GM23248 (cell line): ENCODE measurements at regions not wholly inside any gene's neighbourhood (a gene's known extent, or its start where the extent isn't known, plus 50 kb on each side); places are given as distances from the start of the nearest gene placed in this dataset.
A peak's percentile ranks its signal among the peaks of the same experiment; 100 is the strongest.
"Not testable (repeated sequence)": the region's sequence is repeated elsewhere in the genome, so short reads cannot be mapped to it uniquely, and the experiment has no call there.

Experiments
- DNase-seq: peaks from one replicate; pipeline ENCODE4 v3.0.0-alpha.2; 2015
- H2AFZ ChIP-seq: fragments of 200-600 bp; sonication (generic); 2 replicates; pipeline ENCODE4 v1.6.1; 2016; ENCODE audit warnings: antibody characterized with exemption
- H3F3A ChIP-seq: fragments of 200-600 bp; sonication (generic); 2 replicates; pipeline ENCODE4 v1.6.1; 2016; ENCODE audit warnings: mild to moderate bottlenecking, antibody characterized with exemption, mixed run types; ENCODE audit not compliant: insufficient read depth
- H3K27ac ChIP-seq: fragments of 200-600 bp; sonication (generic); 2 replicates; pipeline ENCODE4 v1.5.1; 2016; ENCODE audit warnings: mild to moderate bottlenecking
- H3K27me3 ChIP-seq: fragments of 200-600 bp; sonication (generic); replicated peaks from 2 replicates; pipeline ENCODE4 v1.6.1; 2016; ENCODE audit warnings: mild to moderate bottlenecking; ENCODE audit not compliant: insufficient read depth
- H3K36me3 ChIP-seq: fragments of 200-600 bp; sonication (generic); 2 replicates; pipeline ENCODE4 v1.6.1; 2016; ENCODE audit warnings: low read depth, mild to moderate bottlenecking
- H3K4me1 ChIP-seq: fragments of 200-600 bp; sonication (generic); 2 replicates; pipeline ENCODE4 v1.6.1; 2016; ENCODE audit warnings: mild to moderate bottlenecking; ENCODE audit not compliant: insufficient read depth
- H3K4me2 ChIP-seq: fragments of 200-600 bp; sonication (generic); one replicate; pipeline ENCODE4 v1.6.1; 2016; ENCODE audit warnings: mild to moderate bottlenecking; ENCODE audit not compliant: unreplicated experiment
- H3K4me3 ChIP-seq: fragments of 200-600 bp; sonication (generic); 2 replicates; pipeline ENCODE4 v1.5.1; 2016; ENCODE audit warnings: mild to moderate bottlenecking
- H3K79me2 ChIP-seq: fragments of 200-600 bp; sonication (generic); 2 replicates; pipeline ENCODE4 v1.6.1; 2016; ENCODE audit warnings: mild to moderate bottlenecking; ENCODE audit not compliant: insufficient read depth
- H3K9ac ChIP-seq: fragments of 200-600 bp; sonication (generic); 2 replicates; pipeline ENCODE4 v1.6.1; 2016; ENCODE audit warnings: mild to moderate bottlenecking
- H3K9me2 ChIP-seq: fragments of 200-600 bp; sonication (generic); 2 replicates; pipeline ENCODE4 v1.6.1; 2016; ENCODE audit warnings: mixed run types, mild to moderate bottlenecking, moderate library complexity; ENCODE audit not compliant: insufficient read depth
- H3K9me3 ChIP-seq: fragments of 200-600 bp; sonication (generic); one replicate; pipeline ENCODE4 v1.6.1; 2017; ENCODE audit warnings: low read depth
- H4K20me1 ChIP-seq: fragments of 200-600 bp; sonication (generic); 2 replicates; pipeline ENCODE4 v1.6.0; 2016; ENCODE audit not compliant: insufficient read depth
- EZH2 ChIP-seq: fragments of 200-600 bp; sonication (generic); IDR thresholded peaks from 2 replicates; pipeline ENCODE4 v1.6.1; 2018; ENCODE audit warnings: antibody characterized with exemption, mild to moderate bottlenecking; ENCODE audit not compliant: insufficient read depth, poor library complexity, severe bottlenecking
- EZH2phosphoT487 ChIP-seq: fragments of 200-600 bp; sonication (generic); IDR thresholded peaks from 2 replicates; pipeline ENCODE4 v1.6.1; 2018; ENCODE audit warnings: antibody characterized with exemption, moderate library complexity, mild to moderate bottlenecking, low read depth; ENCODE audit not compliant: insufficient read depth
- WGBS, 2 experiments: methylation state at CpG; one replicate each; pipeline ENCODE4 v1.1.6; 2015 to 2017; ENCODE audit warnings: low lambda C conversion rate in 2 of 2, low coverage in 1 of 2; ENCODE audit errors: missing lambda C conversion rate in 2 of 2; 5-methylcytosine and 5-hydroxymethylcytosine counted together
- in situ Hi-C: fragments of 300-500 bp; cut with MboI; formaldehyde crosslinking; loops from 2 replicates; pipeline ENCODE4 v1.15.0; 2020

DNA sequence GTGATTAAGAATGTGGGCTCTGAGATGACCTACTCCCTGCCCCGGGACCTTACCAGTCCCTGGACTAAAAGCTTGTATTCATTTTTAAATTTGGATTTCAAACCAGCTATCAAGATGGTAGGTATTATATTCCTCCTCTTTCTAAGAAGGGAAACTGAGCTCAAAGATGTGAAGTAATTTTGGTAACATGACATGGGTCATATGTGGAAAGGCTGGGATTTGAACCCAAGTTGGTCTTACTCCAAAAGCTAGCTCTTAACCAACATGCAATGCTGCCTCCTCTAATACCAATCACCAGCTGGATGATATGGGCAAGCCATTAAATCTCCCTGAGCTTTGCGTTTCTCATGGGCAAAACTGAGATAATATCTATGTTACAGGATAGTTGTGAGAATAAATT lies 166.4 kb upstream of the SLC38A2 start:
- Histone ChIP-seq H3K4me3 (no peak overlapping the region), H3K4me2 (no peak overlapping the region), H3K79me2 (no peaks in the 10 kb centered on the region), H4K20me1 (no peaks in the 10 kb centered on the region), H2AFZ (no peak overlapping the region), H3K9ac (no peak overlapping the region), H3K27ac (no peak overlapping the region), H3K36me3 (no peaks in the 10 kb centered on the region), H3K9me3 (no peaks in the 10 kb centered on the region), H3K9me2 (no peaks in the 10 kb centered on the region), H3K4me1 (no peaks in the 10 kb centered on the region), H3F3A (no peaks in the 10 kb centered on the region), H3K27me3 (no peaks in the 10 kb centered on the region)
- 98 to 100% methylated on average over 2 of the region's 2 CpGs for WGBS, 2 experiments
- DNase-seq: no peak
- in situ Hi-C loops: no loop called here
- TF ChIP-seq EZH2 (no peak), EZH2phosphoT487 (no peak)

DNA sequence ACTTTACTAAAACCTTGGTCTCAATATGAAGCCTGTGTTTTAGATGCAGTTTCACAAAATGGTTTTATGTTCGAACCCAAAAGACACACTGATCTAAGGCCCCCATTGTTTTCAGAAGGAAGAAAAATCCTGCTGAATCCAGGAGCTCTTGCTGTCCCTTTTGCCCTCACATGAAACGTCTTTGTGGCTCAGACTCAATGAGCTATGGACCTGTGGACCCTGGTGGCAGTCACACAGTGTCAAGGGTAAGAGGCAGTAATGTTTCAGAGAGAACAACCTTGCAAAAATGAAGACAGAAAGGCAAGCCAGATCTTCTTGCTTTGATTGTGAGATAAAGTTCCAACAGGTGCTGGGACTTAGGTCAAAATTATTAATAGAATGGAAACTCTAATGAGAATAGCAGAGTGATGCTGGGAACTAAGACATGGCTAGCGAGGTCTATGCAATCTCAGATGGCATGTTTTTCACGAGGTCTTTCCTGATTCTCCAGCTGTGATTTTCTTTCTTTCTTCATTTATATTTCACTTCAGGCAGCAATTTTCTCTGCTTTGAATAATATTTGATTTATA lies 164.9 kb upstream of the SLC38A2 start:
- 92% methylated on average over 4 of the region's 4 CpGs for WGBS, 2 experiments

DNA sequence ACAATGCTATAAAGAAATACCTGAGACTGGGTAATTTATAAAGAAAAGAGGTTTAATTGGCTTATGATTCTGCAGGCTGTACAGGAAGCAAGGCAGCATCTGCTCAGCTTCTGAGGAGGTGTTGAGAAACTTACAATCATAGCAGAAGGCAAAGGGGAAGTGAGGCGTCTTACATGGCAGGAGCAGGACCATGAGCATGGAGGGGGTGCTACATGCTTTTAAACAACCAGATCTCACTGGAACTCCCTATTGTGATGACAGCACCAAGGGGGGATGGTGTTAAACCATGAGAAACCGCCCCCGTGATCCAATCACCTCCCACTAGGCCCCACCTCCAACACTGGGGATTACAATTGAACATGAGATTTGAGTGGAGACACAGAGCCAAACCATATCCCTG lies 163.7 kb upstream of the SLC38A2 start:
- not testable (repeated sequence) for H2AFZ ChIP-seq

More for the DNA sequence above, 164.9 kb upstream of the SLC38A2 start:
- no peak for DNase-seq
- Histone ChIP-seq H3K4me3 (no peak overlapping the region), H3F3A (no peaks in the 10 kb centered on the region), H3K79me2 (no peaks in the 10 kb centered on the region), H3K9me2 (no peaks in the 10 kb centered on the region), H3K9me3 (no peaks in the 10 kb centered on the region), H3K9ac (no peak overlapping the region), H3K36me3 (no peaks in the 10 kb centered on the region), H3K27ac (no peak overlapping the region), H2AFZ (no peak overlapping the region), H3K4me1 (no peaks in the 10 kb centered on the region), H3K4me2 (no peak overlapping the region), H4K20me1 (no peaks in the 10 kb centered on the region), H3K27me3 (no peaks in the 10 kb centered on the region)
- in situ Hi-C loops: no loop called here
- TF ChIP-seq EZH2phosphoT487 (no peak), EZH2 (no peak)

DNA sequence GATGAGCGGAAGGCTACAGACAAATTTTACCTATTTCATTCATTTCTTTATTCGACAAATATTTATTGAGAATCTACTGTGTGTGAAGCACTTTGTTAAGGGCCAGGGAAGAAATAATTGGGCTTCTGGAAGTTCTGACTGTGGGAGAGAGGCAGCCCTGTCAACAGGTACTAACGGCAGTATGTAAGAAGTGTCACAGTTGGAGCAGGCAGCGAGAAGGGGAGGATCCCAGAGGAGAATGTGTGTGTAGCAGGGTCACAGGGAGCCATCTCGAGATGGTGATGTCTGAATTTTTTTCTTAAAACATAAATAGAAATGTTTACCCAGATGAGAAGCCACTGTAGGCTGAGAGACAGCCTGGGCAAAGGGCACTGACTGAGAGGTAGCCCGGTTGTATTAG lies 163.3 kb upstream of the SLC38A2 start:
- Histone ChIP-seq H3K27ac (no peak overlapping the region), H3K4me3 (no peak overlapping the region), H3F3A (no peaks in the 10 kb centered on the region), H3K27me3 (no peaks in the 10 kb centered on the region), H3K4me2 (no peak overlapping the region), H4K20me1 (no peaks in the 10 kb centered on the region), H3K79me2 (no peaks in the 10 kb centered on the region), H3K36me3 (no peaks in the 10 kb centered on the region), H3K9ac (no peak overlapping the region), H3K9me3 (no peaks in the 10 kb centered on the region), H3K9me2 (no peaks in the 10 kb centered on the region), H2AFZ (0 out of 2 replicates have a peak overlapping the region, but pooled peaks have one; percentile 31), H3K4me1 (no peaks in the 10 kb centered on the region)
- in situ Hi-C loops: no loop called here
- DNase-seq: no peak
- WGBS, 2 experiments: 71 to 78% methylated on average over 6 of the region's 6 CpGs
- no peak for TF ChIP-seq EZH2phosphoT487
- no peak for TF ChIP-seq EZH2

More for the DNA sequence above, 163.7 kb upstream of the SLC38A2 start:
- H3K9ac ChIP-seq, H3K9me2 ChIP-seq, in situ Hi-C loops, H4K20me1 ChIP-seq, H3K4me2 ChIP-seq, H3F3A ChIP-seq, H3K36me3 ChIP-seq, H3K27ac ChIP-seq, H3K4me1 ChIP-seq, H3K27me3 ChIP-seq, DNase-seq, H3K79me2 ChIP-seq, H3K9me3 ChIP-seq, H3K4me3 ChIP-seq: not testable (repeated sequence)
- 95 to 97% methylated on average over 3 of the region's 3 CpGs for WGBS, 2 experiments

DNA sequence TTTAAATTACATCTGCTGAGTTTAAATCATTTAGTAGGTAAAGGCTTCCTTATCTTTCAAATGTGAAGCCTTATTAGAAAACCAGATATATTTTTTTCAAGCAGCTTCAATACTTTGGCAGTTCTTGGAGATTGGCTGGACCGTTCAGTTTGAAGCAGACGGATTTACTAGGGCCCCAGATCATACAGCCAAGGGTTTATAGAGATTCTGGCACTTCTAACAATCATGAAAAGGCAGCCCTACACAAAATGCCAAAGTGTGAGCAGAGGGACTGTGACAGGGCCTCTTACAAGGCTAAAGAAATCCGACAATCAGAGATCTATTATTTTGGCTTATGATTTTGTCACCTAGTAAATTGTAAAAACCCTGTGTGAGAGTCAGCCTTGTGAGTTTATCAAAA lies 162.8 kb upstream of the SLC38A2 start:
- Histone ChIP-seq H3K36me3 (no peaks in the 10 kb centered on the region), H3K79me2 (no peaks in the 10 kb centered on the region), H3K4me2 (no peak overlapping the region), H3K4me3 (no peak overlapping the region), H4K20me1 (no peaks in the 10 kb centered on the region), H3K9me2 (no peaks in the 10 kb centered on the region), H3K9ac (no peak overlapping the region), H3K27me3 (no peaks in the 10 kb centered on the region), H3K9me3 (no peaks in the 10 kb centered on the region), H3F3A (no peaks in the 10 kb centered on the region), H3K27ac (no peak overlapping the region), H3K4me1 (no peaks in the 10 kb centered on the region), H2AFZ (0 out of 2 replicates have a peak overlapping the region, but pooled peaks have one; percentile 31)
- WGBS, 2 experiments: 59 to 60% methylated on average over 3 of the region's 3 CpGs
- no peak for TF ChIP-seq EZH2phosphoT487
- no peak for TF ChIP-seq EZH2
- in situ Hi-C loops: no loop called here
- DNase-seq: no peak
